ENCODE measurements at regions not wholly inside any gene's neighbourhood (a gene's known extent, or its start where the extent isn't known, plus 50 kb on each side); places are given as distances from the start of the nearest gene placed in this dataset.

DNA sequence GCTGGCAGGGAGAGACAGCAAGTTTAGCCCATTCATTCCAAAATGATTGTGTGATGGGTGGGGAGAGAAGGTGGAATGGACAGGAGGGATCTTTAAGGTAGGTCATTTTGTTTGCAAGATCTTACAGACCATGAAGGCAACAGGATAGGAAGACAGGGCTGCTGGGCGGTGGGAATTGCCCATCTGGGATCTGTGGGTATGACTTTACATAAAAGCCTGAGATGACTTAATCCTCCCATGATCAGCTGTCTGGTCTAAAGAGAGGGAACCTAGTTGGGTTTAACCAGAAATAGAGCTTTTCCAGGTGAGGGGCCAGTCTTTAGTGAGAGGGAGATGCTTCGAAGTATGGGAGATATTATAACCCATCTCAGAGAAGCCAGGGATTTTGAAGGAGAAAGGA, 153.7 kb downstream of the KLF6 start:
- H3K4me3 ChIP-seq (ENCODE audit: low read depth, low read length) = no peak overlapping the region
- TF ChIP-seq MYC (IDR thresholded peaks at IDR 0.05; ENCODE audit: low read depth, low read length) = no peak
- TF ChIP-seq, protein P1, sequence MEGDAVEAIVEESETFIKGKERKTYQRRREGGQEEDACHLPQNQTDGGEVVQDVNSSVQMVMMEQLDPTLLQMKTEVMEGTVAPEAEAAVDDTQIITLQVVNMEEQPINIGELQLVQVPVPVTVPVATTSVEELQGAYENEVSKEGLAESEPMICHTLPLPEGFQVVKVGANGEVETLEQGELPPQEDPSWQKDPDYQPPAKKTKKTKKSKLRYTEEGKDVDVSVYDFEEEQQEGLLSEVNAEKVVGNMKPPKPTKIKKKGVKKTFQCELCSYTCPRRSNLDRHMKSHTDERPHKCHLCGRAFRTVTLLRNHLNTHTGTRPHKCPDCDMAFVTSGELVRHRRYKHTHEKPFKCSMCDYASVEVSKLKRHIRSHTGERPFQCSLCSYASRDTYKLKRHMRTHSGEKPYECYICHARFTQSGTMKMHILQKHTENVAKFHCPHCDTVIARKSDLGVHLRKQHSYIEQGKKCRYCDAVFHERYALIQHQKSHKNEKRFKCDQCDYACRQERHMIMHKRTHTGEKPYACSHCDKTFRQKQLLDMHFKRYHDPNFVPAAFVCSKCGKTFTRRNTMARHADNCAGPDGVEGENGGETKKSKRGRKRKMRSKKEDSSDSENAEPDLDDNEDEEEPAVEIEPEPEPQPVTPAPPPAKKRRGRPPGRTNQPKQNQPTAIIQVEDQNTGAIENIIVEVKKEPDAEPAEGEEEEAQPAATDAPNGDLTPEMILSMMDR (IDR thresholded peaks at IDR 0.05; ENCODE audit: low read depth, low read length) = no peak
- TF ChIP-seq, protein P2, sequence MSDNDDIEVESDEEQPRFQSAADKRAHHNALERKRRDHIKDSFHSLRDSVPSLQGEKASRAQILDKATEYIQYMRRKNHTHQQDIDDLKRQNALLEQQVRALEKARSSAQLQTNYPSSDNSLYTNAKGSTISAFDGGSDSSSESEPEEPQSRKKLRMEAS (IDR thresholded peaks at IDR 0.05; ENCODE audit: low read depth, low read length) = no peak
- no peak for TF ChIP-seq POLR2A (IDR thresholded peaks at IDR 0.05; ENCODE audit: extremely low read depth, insufficient read length)
- no peak for DNase-seq (ENCODE audit: low read depth)

DNA sequence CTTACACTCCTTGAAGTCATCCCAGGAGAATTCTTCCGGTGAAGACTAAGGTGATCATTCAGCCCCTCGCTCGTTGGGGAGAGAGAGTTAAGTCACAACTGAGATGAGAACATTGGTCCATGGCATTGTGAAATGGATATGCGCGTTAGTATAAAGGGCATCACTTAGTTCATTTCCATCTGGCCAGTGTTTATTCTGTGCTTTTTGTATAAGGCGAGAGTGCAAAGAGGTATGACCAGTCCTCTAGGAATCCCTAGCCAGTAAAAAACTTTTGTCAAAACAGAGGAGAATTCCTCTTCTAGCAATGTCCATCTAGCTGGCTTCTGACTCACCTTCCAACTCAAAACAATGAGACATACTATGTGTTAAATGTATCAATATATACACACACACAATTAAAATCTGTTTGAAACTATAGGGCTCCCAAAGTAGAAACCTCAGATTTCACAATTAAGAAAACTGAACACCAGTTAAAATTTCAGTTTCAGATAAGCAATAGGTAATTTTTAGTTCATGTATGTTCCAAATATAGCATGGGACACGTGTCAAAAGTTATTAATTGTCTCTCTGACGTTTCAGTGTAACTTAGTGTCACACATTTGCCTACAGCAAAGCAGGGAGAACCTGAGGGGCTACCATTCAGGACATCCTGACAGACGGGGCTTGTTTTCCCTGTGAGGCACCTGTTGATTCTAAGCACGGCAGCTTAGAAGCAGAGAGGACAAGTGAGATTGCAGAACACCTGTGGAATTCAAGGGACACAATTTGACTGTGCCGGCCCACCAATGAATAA, 158.9 kb downstream of the KLF6 start:
- DNase-seq (ENCODE audit: low read depth) = no peak
- H3K4me3 ChIP-seq (ENCODE audit: low read depth, low read length) = no peak overlapping the region
- TF ChIP-seq, protein P1 (IDR thresholded peaks at IDR 0.05; ENCODE audit: low read depth, low read length) = no peak
- TF ChIP-seq MYC (IDR thresholded peaks at IDR 0.05; ENCODE audit: low read depth, low read length) = no peak
- TF ChIP-seq POLR2A (IDR thresholded peaks at IDR 0.05; ENCODE audit: extremely low read depth, insufficient read length) = no peak
- TF ChIP-seq, protein P2 (IDR thresholded peaks at IDR 0.05; ENCODE audit: low read depth, low read length) = no peak

DNA sequence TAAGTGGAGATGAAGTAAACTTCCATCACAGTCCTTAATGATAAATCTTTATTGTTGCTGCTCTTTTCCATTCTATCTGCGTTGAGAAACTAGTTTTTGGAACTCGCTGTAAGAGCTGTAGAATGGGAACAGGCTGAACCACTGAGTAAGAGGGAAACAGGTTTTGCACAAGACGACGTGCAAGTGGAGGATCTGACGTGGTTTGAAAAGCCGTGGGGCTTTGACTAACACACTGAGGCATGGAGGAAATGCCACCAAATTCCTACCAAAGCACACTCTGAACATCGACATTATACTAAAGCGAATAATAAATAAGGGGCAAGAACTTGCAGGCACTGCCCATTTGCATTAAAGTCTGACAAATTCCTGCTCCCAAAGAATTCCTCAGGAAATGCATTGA, 160.6 kb downstream of the KLF6 start:
- TF ChIP-seq POLR2A (IDR thresholded peaks at IDR 0.05; ENCODE audit: extremely low read depth, insufficient read length) (no peak), MYC (IDR thresholded peaks at IDR 0.05; ENCODE audit: low read depth, low read length) (no peak)
- TF ChIP-seq, protein P2 (IDR thresholded peaks at IDR 0.05; ENCODE audit: low read depth, low read length) = no peak
- TF ChIP-seq, protein P1 (IDR thresholded peaks at IDR 0.05; ENCODE audit: low read depth, low read length) = no peak
- no peak overlapping the region for H3K4me3 ChIP-seq (ENCODE audit: low read depth, low read length)
- no peak for DNase-seq (ENCODE audit: low read depth)

DNA sequence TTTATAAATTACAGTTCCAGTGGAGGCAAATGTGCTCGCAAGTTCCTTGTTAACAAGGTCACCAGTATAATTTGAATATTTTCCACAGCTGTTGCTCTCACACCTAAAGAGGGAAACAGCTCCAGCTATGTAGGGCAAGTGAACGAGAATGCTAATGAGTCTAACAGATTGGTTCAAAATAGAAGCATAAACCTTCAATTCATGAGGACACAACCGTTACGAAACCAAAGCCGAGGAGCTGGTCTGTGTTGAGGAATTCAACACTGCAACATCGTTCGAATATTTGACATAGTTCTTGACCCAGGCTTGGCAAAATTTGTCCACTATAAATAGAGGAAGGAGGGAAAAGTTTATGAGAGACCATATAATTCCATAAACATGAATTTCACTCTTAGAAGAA, 161.3 kb downstream of the KLF6 start:
- DNase-seq (ENCODE audit: low read depth) = no peak
- TF ChIP-seq POLR2A (IDR thresholded peaks at IDR 0.05; ENCODE audit: extremely low read depth, insufficient read length) (no peak), MYC (IDR thresholded peaks at IDR 0.05; ENCODE audit: low read depth, low read length) (no peak)
- TF ChIP-seq, protein P2 (IDR thresholded peaks at IDR 0.05; ENCODE audit: low read depth, low read length) = no peak
- TF ChIP-seq, protein P1 (IDR thresholded peaks at IDR 0.05; ENCODE audit: low read depth, low read length) = no peak
- H3K4me3 ChIP-seq (ENCODE audit: low read depth, low read length) = no peak overlapping the region

DNA sequence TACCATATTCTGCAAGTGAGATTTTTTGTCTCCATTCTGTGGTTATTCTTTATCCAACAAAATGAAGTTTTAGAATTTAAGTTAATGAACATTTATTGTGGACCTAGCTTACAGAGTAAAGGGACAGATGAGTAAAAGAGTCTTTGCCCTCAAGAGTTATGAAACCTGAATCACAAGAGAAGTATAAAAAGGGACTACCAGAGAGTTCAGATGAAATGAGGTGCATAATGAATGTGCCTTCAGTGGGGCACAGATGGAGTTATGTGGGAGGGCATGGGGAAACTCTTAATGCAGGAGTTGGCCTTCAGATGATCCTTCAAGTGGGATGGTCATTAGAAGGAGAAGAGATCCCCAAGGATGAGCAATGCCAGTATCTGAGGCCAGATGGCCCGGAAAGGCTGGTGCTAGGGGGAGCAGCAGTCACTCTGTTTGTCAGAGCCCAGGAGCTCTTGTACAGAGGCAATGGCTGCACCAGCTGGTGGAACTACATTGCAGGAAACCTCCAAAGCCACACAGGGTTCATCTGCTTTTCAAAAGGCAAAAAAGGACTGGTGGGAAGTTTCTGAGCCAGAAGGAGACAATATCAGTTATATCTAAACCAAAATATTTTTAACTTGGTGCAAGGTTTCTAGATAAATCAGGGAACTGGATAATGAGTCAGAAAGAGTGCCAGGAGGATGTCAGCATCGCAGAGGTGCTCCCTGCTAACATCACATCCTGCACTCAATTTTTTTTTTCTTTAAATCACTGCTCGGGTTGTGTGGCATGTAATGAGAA, 162.0 kb downstream of the KLF6 start:
- H3K4me3 ChIP-seq (ENCODE audit: low read depth, low read length) = no peak overlapping the region
- TF ChIP-seq, protein P2 (IDR thresholded peaks at IDR 0.05; ENCODE audit: low read depth, low read length) = no peak
- TF ChIP-seq MYC (IDR thresholded peaks at IDR 0.05; ENCODE audit: low read depth, low read length) (no peak), POLR2A (IDR thresholded peaks at IDR 0.05; ENCODE audit: extremely low read depth, insufficient read length) (no peak)
- TF ChIP-seq, protein P1 (IDR thresholded peaks at IDR 0.05; ENCODE audit: low read depth, low read length) = no peak
- no peak for DNase-seq (ENCODE audit: low read depth)
